Endothelial cell (in vitro differentiated cells): ENCODE measurements at regions not wholly inside any gene's neighbourhood (a gene's known extent, or its start where the extent isn't known, plus 50 kb on each side); places are given as distances from the start of the nearest gene placed in this dataset.

Experiments
- DNase-seq: peaks from one replicate; pipeline ENCODE4 v3.0.0; 2021; ENCODE audit warnings: low spot score
- H3K27ac Mint-ChIP-seq: one replicate; pipeline ENCODE4 v1.8.0; 2021; ENCODE audit warnings: mixed read lengths, inconsistent platforms; ENCODE audit not compliant: unreplicated experiment
- H3K27me3 Mint-ChIP-seq: one replicate; pipeline ENCODE4 v1.8.0; 2021; ENCODE audit warnings: mild to moderate bottlenecking, moderate library complexity, mixed read lengths, inconsistent platforms; ENCODE audit not compliant: unreplicated experiment
- H3K36me3 Mint-ChIP-seq: one replicate; pipeline ENCODE4 v1.8.0; 2021; ENCODE audit warnings: mild to moderate bottlenecking, low read depth, mixed read lengths, inconsistent platforms; ENCODE audit not compliant: unreplicated experiment
- H3K4me1 Mint-ChIP-seq: one replicate; pipeline ENCODE4 v1.8.0; 2021; ENCODE audit warnings: mild to moderate bottlenecking, mixed read lengths, inconsistent platforms; ENCODE audit not compliant: unreplicated experiment
- H3K4me3 Mint-ChIP-seq: one replicate; pipeline ENCODE4 v1.8.0; 2021; ENCODE audit warnings: mild to moderate bottlenecking, mixed read lengths, inconsistent platforms; ENCODE audit not compliant: unreplicated experiment
- H3K9me3 Mint-ChIP-seq: one replicate; pipeline ENCODE4 v1.8.0; 2021; ENCODE audit warnings: mixed read lengths, inconsistent platforms; ENCODE audit not compliant: unreplicated experiment
- CTCF ChIP-seq: fragments of 200-600 bp; sonication (generic); IDR thresholded peaks from one replicate; pipeline ENCODE4 v1.5.0; 2021; ENCODE audit warnings: antibody characterized with exemption; ENCODE audit not compliant: unreplicated experiment

GRCh38 chr3:137347132-137347531 lies 389.3 kb downstream of the IL20RB start:
- no peak overlapping the region for H3K27ac Mint-ChIP-seq
- no peaks in the 10 kb centered on the region for H3K9me3 Mint-ChIP-seq
- peaks cover 9% of the 10 kb centered on the region for H3K4me1 Mint-ChIP-seq
- no peak for TF ChIP-seq CTCF
- H3K27me3 Mint-ChIP-seq: no peaks in the 10 kb centered on the region
- no peak for DNase-seq
- H3K4me3 Mint-ChIP-seq: no peak overlapping the region
- no peaks in the 10 kb centered on the region for H3K36me3 Mint-ChIP-seq

GRCh38 chr3:137347817-137348368 lies 390.1 kb downstream of the IL20RB start:
- Mint-ChIP-seq H3K27me3 (no peaks in the 10 kb centered on the region), H3K9me3 (no peaks in the 10 kb centered on the region), H3K4me1 (peaks cover 9% of the 10 kb centered on the region), H3K27ac (no peak overlapping the region), H3K36me3 (no peaks in the 10 kb centered on the region), H3K4me3 (no peak overlapping the region)
- no peak for TF ChIP-seq CTCF
- no peak for DNase-seq

- Mint-ChIP-seq H3K4me3 (no peak overlapping the region), H3K27ac (no peak overlapping the region), H3K4me1 (peaks cover 9% of the 10 kb centered on the region), H3K36me3 (no peaks in the 10 kb centered on the region), H3K27me3 (no peaks in the 10 kb centered on the region), H3K9me3 (no peaks in the 10 kb centered on the region)
- no peak for DNase-seq
- no peak for TF ChIP-seq CTCF
These were observed 391.2 kb downstream of the IL20RB start for GRCh38 chr3:137348936-137349335.

GRCh38 chr3:137349557-137350348 lies 392.0 kb downstream of the IL20RB start:
- H3K27ac Mint-ChIP-seq: no peak overlapping the region
- peaks cover 9% of the 10 kb centered on the region for H3K4me1 Mint-ChIP-seq
- H3K36me3 Mint-ChIP-seq: no peaks in the 10 kb centered on the region
- no peaks in the 10 kb centered on the region for H3K27me3 Mint-ChIP-seq
- no peak overlapping the region for H3K4me3 Mint-ChIP-seq
- no peak for TF ChIP-seq CTCF
- DNase-seq: no peak
- no peaks in the 10 kb centered on the region for H3K9me3 Mint-ChIP-seq

- Mint-ChIP-seq H3K4me3 (no peak overlapping the region), H3K4me1 (no peaks in the 10 kb centered on the region), H3K27ac (no peak overlapping the region), H3K9me3 (no peaks in the 10 kb centered on the region), H3K27me3 (no peaks in the 10 kb centered on the region), H3K36me3 (no peaks in the 10 kb centered on the region)
- no peak for DNase-seq
- no peak for TF ChIP-seq CTCF
These were observed 402.9 kb downstream of the IL20RB start for GRCh38 chr3:137360531-137361201.
